ENCODE measurements at regions not wholly inside any gene's neighbourhood (a gene's known extent, or its start where the extent isn't known, plus 50 kb on each side); places are given as distances from the start of the nearest gene placed in this dataset.

GRCh38 chr4:57640391-57641100 is 530.4 kb upstream of the IGFBP7 start:
- no peaks in the 10 kb centered on the region for H3K36me3 ChIP-seq
- no peak overlapping the region for H3K4me3 ChIP-seq
- intact Hi-C loops (cut with DNase I): no loop called here
- no peaks in the 10 kb centered on the region for H3K9me3 ChIP-seq
- DNase-seq: no peak
- TF ChIP-seq EP300 (IDR thresholded peaks at IDR 0.05): no peak
- TF ChIP-seq, protein P1, sequence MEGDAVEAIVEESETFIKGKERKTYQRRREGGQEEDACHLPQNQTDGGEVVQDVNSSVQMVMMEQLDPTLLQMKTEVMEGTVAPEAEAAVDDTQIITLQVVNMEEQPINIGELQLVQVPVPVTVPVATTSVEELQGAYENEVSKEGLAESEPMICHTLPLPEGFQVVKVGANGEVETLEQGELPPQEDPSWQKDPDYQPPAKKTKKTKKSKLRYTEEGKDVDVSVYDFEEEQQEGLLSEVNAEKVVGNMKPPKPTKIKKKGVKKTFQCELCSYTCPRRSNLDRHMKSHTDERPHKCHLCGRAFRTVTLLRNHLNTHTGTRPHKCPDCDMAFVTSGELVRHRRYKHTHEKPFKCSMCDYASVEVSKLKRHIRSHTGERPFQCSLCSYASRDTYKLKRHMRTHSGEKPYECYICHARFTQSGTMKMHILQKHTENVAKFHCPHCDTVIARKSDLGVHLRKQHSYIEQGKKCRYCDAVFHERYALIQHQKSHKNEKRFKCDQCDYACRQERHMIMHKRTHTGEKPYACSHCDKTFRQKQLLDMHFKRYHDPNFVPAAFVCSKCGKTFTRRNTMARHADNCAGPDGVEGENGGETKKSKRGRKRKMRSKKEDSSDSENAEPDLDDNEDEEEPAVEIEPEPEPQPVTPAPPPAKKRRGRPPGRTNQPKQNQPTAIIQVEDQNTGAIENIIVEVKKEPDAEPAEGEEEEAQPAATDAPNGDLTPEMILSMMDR (IDR thresholded peaks at IDR 0.05): no peak
- TF ChIP-seq POLR2A (IDR thresholded peaks at IDR 0.05): no peak
- no peaks in the 10 kb centered on the region for H3K4me1 ChIP-seq (ENCODE audit: insufficient read depth)
- no peaks in the 10 kb centered on the region for H3K27me3 ChIP-seq
- 85 to 89% (median 87%) methylated on average over 8 of the region's 8 CpGs for WGBS, 3 donors
- no peak overlapping the region for H3K27ac ChIP-seq

DNA sequence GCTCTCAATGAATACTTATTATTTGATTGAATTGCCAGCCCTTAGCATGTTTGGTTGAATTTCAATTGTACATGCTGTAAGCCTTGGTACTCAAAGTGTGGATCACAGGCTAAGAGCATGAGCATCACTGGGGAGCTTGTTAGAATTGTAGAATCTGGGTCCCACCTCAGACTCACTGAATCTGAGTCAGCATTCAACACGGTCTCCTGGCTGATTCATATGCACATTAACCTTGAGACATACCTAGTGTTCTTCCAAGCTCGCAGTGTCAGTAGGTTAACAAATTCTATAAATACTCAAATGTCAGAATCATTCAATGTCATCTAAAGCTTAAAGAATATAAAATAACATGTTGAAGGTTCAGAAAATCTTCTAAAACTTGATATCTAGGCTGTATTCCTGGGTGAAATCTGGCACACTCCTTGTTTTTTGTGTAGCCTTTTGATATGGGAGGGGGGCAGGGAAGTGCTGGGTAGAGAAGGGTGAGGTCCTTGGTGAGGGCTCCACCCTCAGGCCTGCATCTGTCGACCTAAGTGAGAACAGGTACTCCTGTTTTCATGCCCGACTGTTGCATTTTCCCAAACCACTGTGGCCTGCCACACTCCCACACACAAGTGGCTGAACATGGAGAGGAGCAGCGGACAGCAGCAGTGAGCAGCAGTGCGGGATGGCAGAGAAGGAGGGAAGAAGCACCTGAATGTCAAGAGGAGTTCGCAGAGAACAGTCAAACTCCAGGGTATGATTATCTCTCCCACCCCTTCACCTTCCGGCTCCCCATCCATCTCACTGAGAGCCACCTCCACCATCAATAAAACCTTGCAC is 529.6 kb upstream of the IGFBP7 start:
- TF ChIP-seq POLR2A (IDR thresholded peaks at IDR 0.05): no peak
- H3K27me3 ChIP-seq: no peaks in the 10 kb centered on the region
- no peaks in the 10 kb centered on the region for H3K36me3 ChIP-seq
- H3K27ac ChIP-seq: no peak overlapping the region
- no peaks in the 10 kb centered on the region for H3K4me1 ChIP-seq (ENCODE audit: insufficient read depth)
- DNase-seq: no peak
- intact Hi-C loops (cut with DNase I): no loop called here
- no peak overlapping the region for H3K4me3 ChIP-seq
- WGBS, 3 donors: 58 to 66% (median 58%) methylated on average over 8 of the region's 8 CpGs
- no peaks in the 10 kb centered on the region for H3K9me3 ChIP-seq

GRCh38 chr4:57635910-57636309 is 525.7 kb upstream of the IGFBP7 start:
- no peaks in the 10 kb centered on the region for H3K36me3 ChIP-seq
- H3K4me1 ChIP-seq (ENCODE audit: insufficient read depth): no peaks in the 10 kb centered on the region
- intact Hi-C loops (cut with DNase I): no loop called here
- TF ChIP-seq, protein P1 (IDR thresholded peaks at IDR 0.05): no peak
- TF ChIP-seq EP300 (IDR thresholded peaks at IDR 0.05) (no peak), POLR2A (IDR thresholded peaks at IDR 0.05) (no peak)
- H3K4me3 ChIP-seq: no peak overlapping the region
- H3K27ac ChIP-seq: no peak overlapping the region
- H3K9me3 ChIP-seq: no peaks in the 10 kb centered on the region
- no peaks in the 10 kb centered on the region for H3K27me3 ChIP-seq
- DNase-seq: no peak

DNA sequence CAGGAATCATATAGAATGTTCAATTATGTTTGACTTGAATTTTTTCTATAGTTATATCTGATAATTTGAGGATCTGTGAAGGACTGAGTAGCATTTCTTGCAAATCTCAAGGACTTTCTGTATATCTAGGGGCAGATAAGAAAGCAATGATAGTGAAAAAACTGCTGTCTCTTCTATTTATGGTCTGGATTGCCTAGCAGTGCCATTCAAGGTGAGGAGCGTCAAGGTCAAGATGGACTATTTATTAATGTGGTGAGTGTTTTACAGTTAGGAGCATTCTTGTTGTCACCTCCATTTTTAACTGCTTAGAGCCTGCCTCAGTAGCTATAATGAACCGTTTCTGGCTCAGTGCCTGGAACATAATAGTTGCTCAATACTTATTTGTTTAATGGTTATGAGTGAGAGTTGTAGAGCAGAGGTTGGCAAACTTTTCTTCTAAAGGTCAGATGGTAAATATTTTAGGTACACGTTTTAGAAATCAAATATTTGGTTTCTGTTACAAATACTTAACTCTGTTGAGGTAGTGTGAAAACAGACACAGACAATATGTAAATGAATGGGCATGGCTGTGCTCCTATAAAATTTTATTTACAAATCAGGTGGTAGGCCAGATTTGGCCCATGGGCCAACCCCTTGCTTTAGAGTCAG is 523.2 kb upstream of the IGFBP7 start:
- Histone ChIP-seq H3K4me3 (no peak overlapping the region), H3K4me1 (ENCODE audit: insufficient read depth) (no peaks in the 10 kb centered on the region), H3K27ac (no peak overlapping the region), H3K27me3 (no peaks in the 10 kb centered on the region), H3K36me3 (no peaks in the 10 kb centered on the region), H3K9me3 (no peaks in the 10 kb centered on the region)
- no peak for TF ChIP-seq EP300 (IDR thresholded peaks at IDR 0.05)
- TF ChIP-seq, protein P1 (IDR thresholded peaks at IDR 0.05): no peak
- TF ChIP-seq POLR2A (IDR thresholded peaks at IDR 0.05): no peak
- WGBS, 3 donors: 46 to 57% (median 52%) methylated on average over 3 of the region's 3 CpGs
- DNase-seq: no peak
- intact Hi-C loops (cut with DNase I): no loop called here
